ENCODE measurements at regions not wholly inside any gene's neighbourhood (a gene's known extent, or its start where the extent isn't known, plus 50 kb on each side); places are given as distances from the start of the nearest gene placed in this dataset.

DNA sequence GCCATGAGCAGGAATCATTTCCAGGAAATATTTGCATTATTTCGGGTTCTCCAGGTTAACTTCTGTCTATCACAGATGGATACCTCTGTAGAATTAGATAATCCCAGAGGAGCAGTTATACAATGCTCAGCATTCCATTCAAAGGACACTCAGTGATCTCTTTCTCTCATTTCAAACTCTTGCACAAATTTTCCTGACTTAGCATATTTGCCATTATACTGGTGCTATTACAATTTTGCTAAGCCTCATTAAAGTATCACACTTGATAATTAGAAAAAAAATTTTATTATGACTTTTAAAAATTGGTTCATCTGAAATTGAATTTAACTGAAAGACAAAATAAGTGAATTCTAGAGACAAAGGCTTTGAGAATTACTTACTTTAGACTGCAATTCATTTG, 469.0 kb downstream of the EPHA3 start (continued):
- TF ChIP-seq, protein P1, sequence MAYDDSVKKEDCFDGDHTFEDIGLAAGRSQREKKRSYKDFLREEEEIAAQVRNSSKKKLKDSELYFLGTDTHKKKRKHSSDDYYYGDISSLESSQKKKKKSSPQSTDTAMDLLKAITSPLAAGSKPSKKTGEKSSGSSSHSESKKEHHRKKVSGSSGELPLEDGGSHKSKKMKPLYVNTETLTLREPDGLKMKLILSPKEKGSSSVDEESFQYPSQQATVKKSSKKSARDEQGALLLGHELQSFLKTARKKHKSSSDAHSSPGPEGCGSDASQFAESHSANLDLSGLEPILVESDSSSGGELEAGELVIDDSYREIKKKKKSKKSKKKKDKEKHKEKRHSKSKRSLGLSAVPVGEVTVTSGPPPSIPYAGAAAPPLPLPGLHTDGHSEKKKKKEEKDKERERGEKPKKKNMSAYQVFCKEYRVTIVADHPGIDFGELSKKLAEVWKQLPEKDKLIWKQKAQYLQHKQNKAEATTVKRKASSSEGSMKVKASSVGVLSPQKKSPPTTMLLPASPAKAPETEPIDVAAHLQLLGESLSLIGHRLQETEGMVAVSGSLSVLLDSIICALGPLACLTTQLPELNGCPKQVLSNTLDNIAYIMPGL (CRISPR knock-in tag; IDR thresholded peaks at IDR 0.05), result no peak
- TF ChIP-seq SRSF3 (IDR thresholded peaks at IDR 0.05; ENCODE audit: insufficient read depth, low read length) (no peak), ZNF165 (CRISPR knock-in tag; IDR thresholded peaks at IDR 0.05; ENCODE audit: borderline replicate concordance) (no peak), GABPB1 (CRISPR knock-in tag; IDR thresholded peaks at IDR 0.05) (no peak), ZNF57 (CRISPR knock-in tag; IDR thresholded peaks at IDR 0.05) (no peak), ATF4 (CRISPR knock-in tag; IDR thresholded peaks at IDR 0.05) (no peak), ZNF174 (CRISPR knock-in tag; IDR thresholded peaks at IDR 0.05) (no peak), TAF9B (IDR thresholded peaks at IDR 0.05; ENCODE audit: partially characterized antibody) (no peak), RFX7 (CRISPR knock-in tag; IDR thresholded peaks at IDR 0.05) (no peak), GATA2 (CRISPR knock-in tag; IDR thresholded peaks at IDR 0.05) (no peak), ILF3 (IDR thresholded peaks at IDR 0.05; ENCODE audit: borderline replicate concordance) (no peak)
- TF ChIP-seq, protein P2, sequence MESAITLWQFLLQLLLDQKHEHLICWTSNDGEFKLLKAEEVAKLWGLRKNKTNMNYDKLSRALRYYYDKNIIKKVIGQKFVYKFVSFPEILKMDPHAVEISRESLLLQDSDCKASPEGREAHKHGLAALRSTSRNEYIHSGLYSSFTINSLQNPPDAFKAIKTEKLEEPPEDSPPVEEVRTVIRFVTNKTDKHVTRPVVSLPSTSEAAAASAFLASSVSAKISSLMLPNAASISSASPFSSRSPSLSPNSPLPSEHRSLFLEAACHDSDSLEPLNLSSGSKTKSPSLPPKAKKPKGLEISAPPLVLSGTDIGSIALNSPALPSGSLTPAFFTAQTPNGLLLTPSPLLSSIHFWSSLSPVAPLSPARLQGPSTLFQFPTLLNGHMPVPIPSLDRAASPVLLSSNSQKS (CRISPR knock-in tag; IDR thresholded peaks at IDR 0.05), result no peak
